Cardiac fibroblast (primary cell): ENCODE measurements at regions not wholly inside any gene's neighbourhood (a gene's known extent, or its start where the extent isn't known, plus 50 kb on each side); places are given as distances from the start of the nearest gene placed in this dataset.

Source experiments
- DNase-seq, 2 donors: peaks; one replicate each; pipeline versions ENCODE4 v3.0.0 to v3.0.0-alpha.2; 2010; ENCODE audit warnings: low read depth in 2 of 2
- H3K4me3 ChIP-seq, 2 donors: replicated peaks in 1 of 2; 1 replicate in 1 of 2; 2 replicates in 1 of 2; pipeline ENCODE4 v1.5.1; 2011; ENCODE audit warnings: low read depth in 2 of 2, low read length in 2 of 2, mild to moderate bottlenecking in 2 of 2, moderate library complexity in 1 of 2
- TF ChIP-seq, protein P1 (sequence below): IDR thresholded peaks from one replicate; pipeline ENCODE4 v1.5.1; 2011; ENCODE audit warnings: low read depth, mild to moderate bottlenecking, low read length, inconsistent platforms

DNA sequence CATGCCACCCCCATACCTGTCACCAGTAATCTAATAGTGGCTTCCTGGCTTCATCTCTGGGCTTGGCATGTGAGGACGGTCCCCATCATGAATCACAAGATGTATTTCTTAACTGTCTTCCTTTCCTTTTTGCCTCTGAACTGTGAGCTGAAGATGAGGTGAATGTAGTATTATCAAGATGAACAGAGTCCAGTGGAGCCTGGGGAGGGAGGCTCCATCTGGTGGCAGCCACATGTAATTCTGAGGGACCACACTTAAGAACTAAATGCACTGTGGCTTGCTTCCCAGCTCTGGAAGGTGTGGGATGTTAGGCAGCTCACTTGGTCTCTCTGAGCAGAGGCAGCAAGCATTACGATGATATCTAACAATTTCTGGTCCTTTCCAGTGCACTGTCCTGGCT lies 354.9 kb upstream of the ASIC2 start:
- DNase-seq = peak in 1 of 2 donors; percentile 20
- TF ChIP-seq, protein P1, sequence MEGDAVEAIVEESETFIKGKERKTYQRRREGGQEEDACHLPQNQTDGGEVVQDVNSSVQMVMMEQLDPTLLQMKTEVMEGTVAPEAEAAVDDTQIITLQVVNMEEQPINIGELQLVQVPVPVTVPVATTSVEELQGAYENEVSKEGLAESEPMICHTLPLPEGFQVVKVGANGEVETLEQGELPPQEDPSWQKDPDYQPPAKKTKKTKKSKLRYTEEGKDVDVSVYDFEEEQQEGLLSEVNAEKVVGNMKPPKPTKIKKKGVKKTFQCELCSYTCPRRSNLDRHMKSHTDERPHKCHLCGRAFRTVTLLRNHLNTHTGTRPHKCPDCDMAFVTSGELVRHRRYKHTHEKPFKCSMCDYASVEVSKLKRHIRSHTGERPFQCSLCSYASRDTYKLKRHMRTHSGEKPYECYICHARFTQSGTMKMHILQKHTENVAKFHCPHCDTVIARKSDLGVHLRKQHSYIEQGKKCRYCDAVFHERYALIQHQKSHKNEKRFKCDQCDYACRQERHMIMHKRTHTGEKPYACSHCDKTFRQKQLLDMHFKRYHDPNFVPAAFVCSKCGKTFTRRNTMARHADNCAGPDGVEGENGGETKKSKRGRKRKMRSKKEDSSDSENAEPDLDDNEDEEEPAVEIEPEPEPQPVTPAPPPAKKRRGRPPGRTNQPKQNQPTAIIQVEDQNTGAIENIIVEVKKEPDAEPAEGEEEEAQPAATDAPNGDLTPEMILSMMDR = peak; percentile 22
- H3K4me3 ChIP-seq = no peak overlapping the region

DNA sequence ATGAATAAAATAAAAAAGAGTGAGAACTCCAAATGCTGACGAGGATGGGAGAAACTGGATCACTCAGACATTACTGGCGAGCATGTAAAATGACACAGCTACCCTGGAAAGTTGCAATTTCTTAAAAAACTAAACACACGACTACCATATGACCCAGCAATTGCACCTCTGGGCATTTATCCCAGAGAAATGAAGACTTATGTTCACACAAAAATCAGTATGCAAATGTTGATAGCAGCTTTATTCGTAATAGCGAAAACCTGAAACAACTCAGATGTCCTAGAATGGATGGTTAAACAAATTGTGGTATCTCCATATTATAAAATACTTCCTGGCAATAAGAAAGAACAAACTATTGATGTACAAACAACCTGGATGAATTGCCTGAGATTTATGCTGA lies 357.2 kb upstream of the ASIC2 start:
- H3K4me3 ChIP-seq = no peak overlapping the region
- no peak for DNase-seq
- TF ChIP-seq, protein P1 = no peak

DNA sequence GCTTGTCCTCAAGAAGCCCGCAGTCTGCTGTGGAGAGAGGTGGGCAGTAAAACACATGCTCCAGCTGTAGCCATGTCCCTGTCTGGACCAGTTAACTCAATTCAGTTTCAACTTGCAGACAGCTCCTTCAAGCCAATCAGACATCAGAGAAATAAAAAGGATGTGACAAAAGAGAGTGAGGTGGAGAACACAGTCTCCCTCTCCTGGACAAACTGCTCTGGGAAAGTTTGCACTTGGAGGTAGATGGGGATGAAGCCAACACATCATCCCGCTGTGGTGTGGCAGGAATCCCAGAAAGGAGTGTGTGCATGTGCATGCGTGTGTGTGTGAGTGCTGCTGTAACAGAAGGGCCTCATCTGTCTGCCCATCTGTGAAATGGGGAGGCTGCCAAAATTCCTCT lies 358.6 kb upstream of the ASIC2 start:
- no peak overlapping the region for H3K4me3 ChIP-seq
- TF ChIP-seq, protein P1 = no peak
- DNase-seq = no peak

DNA sequence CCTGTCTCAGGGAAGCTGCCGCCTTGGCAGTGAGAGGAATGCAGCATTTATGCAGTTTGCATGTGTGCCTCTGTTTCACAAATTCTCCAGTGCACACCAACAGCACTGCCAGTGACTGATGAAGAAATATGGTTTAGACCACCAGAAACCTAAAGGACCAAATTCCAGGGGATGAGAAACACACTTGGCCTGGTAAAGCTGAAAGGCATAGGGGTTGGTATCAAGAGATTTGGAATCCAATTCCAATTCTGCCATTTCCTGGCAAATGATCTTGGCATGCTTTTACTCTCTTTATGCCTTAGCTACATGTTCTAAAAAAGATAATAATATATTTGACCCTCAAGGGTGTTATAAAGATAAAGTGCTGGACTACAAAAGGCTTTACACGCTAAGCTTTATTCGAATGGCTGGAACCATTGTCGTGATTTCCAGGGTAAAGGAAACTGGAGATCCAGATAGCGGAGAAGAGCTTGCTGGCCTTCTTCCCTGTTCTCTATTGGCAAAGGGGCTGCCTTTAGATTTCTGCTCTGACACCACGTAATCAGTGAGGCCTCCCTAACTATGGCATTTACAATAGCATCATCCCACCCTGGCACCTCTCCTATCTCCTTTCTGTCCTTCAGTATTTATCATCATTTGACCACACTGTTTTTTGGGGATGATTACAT lies 359.8 kb upstream of the ASIC2 start:
- no peak for DNase-seq
- no peak overlapping the region for H3K4me3 ChIP-seq
- TF ChIP-seq, protein P1 = no peak

DNA sequence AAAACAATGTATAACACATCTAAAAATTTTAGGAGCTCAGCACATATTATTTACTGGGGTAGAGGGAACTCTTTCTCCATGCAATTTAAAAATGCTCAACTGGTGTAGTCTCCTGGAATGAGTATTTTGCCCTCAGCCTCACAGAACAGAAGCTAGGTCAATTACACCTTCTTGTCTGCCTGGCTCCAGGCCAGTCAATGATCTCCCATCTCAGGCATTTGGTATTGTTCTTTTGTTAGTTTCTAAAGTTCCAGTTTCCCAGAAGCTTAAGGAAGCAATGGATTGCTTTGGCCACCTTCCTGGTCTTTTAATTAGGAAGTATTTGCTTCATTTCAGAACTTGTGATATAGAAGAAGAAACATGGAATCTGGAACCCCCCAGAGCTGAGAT lies 360.3 kb upstream of the ASIC2 start:
- DNase-seq = no peak
- no peak overlapping the region for H3K4me3 ChIP-seq
- TF ChIP-seq, protein P1 = no peak

DNA sequence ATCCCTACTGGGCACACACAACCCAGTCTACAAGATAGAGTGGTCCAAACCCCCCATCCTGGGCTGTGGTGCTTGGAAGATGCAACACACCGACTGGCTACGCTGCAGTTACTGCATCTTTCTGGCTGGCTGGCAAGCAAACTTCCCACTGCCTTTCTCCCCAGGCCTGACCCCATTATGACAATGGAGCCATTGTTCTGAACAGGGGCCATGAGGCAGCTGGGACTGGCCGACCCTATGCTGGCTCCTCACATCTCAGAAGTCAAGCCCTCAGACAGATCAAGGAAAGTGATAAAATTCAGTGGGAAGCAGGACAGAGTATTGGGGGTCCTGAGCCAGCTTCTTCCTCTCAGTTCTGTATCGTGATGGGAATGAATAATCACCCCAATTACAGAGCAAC lies 364.1 kb upstream of the ASIC2 start:
- no peak overlapping the region for H3K4me3 ChIP-seq
- TF ChIP-seq, protein P1 = no peak
- DNase-seq = no peak

DNA sequence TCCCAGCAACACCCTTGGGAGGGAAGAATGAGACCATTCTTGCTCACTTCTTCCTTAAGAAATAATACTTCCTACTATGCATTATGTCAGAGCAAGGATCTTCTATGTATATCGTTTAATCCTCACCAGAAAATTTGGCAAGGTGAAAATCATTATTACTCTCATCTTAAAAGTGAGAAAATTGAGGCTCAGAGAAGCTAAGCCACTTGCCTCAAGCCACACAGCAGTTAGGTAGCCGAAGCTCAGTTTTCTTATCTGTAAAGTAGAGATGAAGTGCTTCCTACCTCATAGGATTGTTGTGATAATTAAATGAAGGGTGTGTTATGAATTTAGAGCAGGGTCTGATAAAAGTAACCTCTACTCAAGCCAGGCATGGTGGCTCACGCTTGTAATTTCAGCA lies 368.9 kb upstream of the ASIC2 start:
- TF ChIP-seq, protein P1 = no peak
- DNase-seq = no peak
- H3K4me3 ChIP-seq = no peak overlapping the region
